MG63 (cell line): ENCODE measurements at regions not wholly inside any gene's neighbourhood (a gene's known extent, or its start where the extent isn't known, plus 50 kb on each side); places are given as distances from the start of the nearest gene placed in this dataset.

Experiments used
- DNase-seq: peaks from one replicate; pipeline ENCODE4 v3.0.0-alpha.2; 2020
- H3K27me3 ChIP-seq: fragments of 250-450 bp; sonication (Bioruptor Pico); 2 replicates; pipeline ENCODE4 v1.5.1; 2020; ENCODE audit warnings: mild to moderate bottlenecking, moderate library complexity
- H3K36me3 ChIP-seq: fragments of 250-450 bp; sonication (Bioruptor Pico); 2 replicates; pipeline ENCODE4 v1.5.1; 2020; ENCODE audit warnings: mild to moderate bottlenecking, moderate library complexity
- H3K4me3 ChIP-seq: fragments of 250-450 bp; sonication (Bioruptor Pico); 2 replicates; pipeline ENCODE4 v1.5.1; 2020; ENCODE audit warnings: mild to moderate bottlenecking, moderate library complexity
- H3K9me3 ChIP-seq: fragments of 250-450 bp; sonication (Bioruptor Pico); 2 replicates; pipeline ENCODE4 v1.5.1; 2020; ENCODE audit warnings: mild to moderate bottlenecking, moderate library complexity

GRCh38 chr15:79194386-79194785, 88.1 kb upstream of the ANKRD34C start:
- Histone ChIP-seq H3K36me3 (no peaks in the 10 kb centered on the region), H3K4me3 (no peak overlapping the region), H3K9me3 (no peaks in the 10 kb centered on the region), H3K27me3 (peaks cover 5% of the 10 kb centered on the region)
- no peak for DNase-seq

GRCh38 chr15:79193549-79193948, 89.0 kb upstream of the ANKRD34C start:
- Histone ChIP-seq H3K9me3 (no peaks in the 10 kb centered on the region), H3K4me3 (no peak overlapping the region), H3K36me3 (no peaks in the 10 kb centered on the region), H3K27me3 (no peaks in the 10 kb centered on the region; the same call in none of the 2 replicates)
- no peak for DNase-seq

GRCh38 chr15:79193103-79193502, 89.4 kb upstream of the ANKRD34C start:
- no peak for DNase-seq
- Histone ChIP-seq H3K36me3 (no peaks in the 10 kb centered on the region), H3K9me3 (no peaks in the 10 kb centered on the region), H3K27me3 (no peaks in the 10 kb centered on the region; the same call in none of the 2 replicates), H3K4me3 (no peak overlapping the region)

GRCh38 chr15:79192462-79193036, 90.0 kb upstream of the ANKRD34C start:
- Histone ChIP-seq H3K4me3 (no peak overlapping the region), H3K36me3 (no peaks in the 10 kb centered on the region), H3K27me3 (no peaks in the 10 kb centered on the region; the same call in none of the 2 replicates), H3K9me3 (no peaks in the 10 kb centered on the region)
- DNase-seq, result no peak

- no peak for DNase-seq
- Histone ChIP-seq H3K36me3 (no peaks in the 10 kb centered on the region), H3K27me3 (no peaks in the 10 kb centered on the region; the same call in 1 of the 2 replicates), H3K9me3 (no peaks in the 10 kb centered on the region), H3K4me3 (no peak overlapping the region)
Observed at GRCh38 chr15:79190093-79190492, 92.4 kb upstream of the ANKRD34C start.

GRCh38 chr15:79186616-79187015, 95.9 kb upstream of the ANKRD34C start:
- no peaks in the 10 kb centered on the region for H3K27me3 ChIP-seq
- no peaks in the 10 kb centered on the region for H3K9me3 ChIP-seq
- H3K36me3 ChIP-seq, result no peaks in the 10 kb centered on the region
- DNase-seq, result no peak
- H3K4me3 ChIP-seq, result no peak overlapping the region

GRCh38 chr15:79185199-79185598, 94.6 kb upstream of the RASGRF1 start:
- Histone ChIP-seq H3K9me3 (no peaks in the 10 kb centered on the region), H3K4me3 (no peak overlapping the region), H3K27me3 (no peaks in the 10 kb centered on the region), H3K36me3 (no peaks in the 10 kb centered on the region)
- DNase-seq, result no peak

- Histone ChIP-seq H3K27me3 (no peaks in the 10 kb centered on the region), H3K9me3 (no peaks in the 10 kb centered on the region), H3K36me3 (no peaks in the 10 kb centered on the region), H3K4me3 (no peak overlapping the region)
- peak; percentile 46 for DNase-seq
Observed at GRCh38 chr15:79184465-79184892, 93.9 kb upstream of the RASGRF1 start.

- no peaks in the 10 kb centered on the region for H3K36me3 ChIP-seq
- H3K9me3 ChIP-seq, result no peaks in the 10 kb centered on the region
- no peaks in the 10 kb centered on the region for H3K27me3 ChIP-seq
- no peak overlapping the region for H3K4me3 ChIP-seq
- DNase-seq, result no peak
Observed at GRCh38 chr15:79180318-79180717, 89.7 kb upstream of the RASGRF1 start.

- Histone ChIP-seq H3K4me3 (no peak overlapping the region), H3K27me3 (no peaks in the 10 kb centered on the region), H3K9me3 (no peaks in the 10 kb centered on the region), H3K36me3 (no peaks in the 10 kb centered on the region)
- no peak for DNase-seq
Observed at GRCh38 chr15:79179597-79179996, 89.0 kb upstream of the RASGRF1 start.

GRCh38 chr15:79179108-79179561, 88.6 kb upstream of the RASGRF1 start:
- no peaks in the 10 kb centered on the region for H3K36me3 ChIP-seq
- peak; percentile 48 for DNase-seq
- no peaks in the 10 kb centered on the region; the same call in 1 of the 2 replicates for H3K9me3 ChIP-seq
- H3K27me3 ChIP-seq, result no peaks in the 10 kb centered on the region
- no peak overlapping the region for H3K4me3 ChIP-seq

GRCh38 chr15:79178594-79178993, 88.0 kb upstream of the RASGRF1 start:
- Histone ChIP-seq H3K9me3 (no peaks in the 10 kb centered on the region; the same call in 1 of the 2 replicates), H3K36me3 (no peaks in the 10 kb centered on the region), H3K4me3 (no peak overlapping the region)

GRCh38 chr15:79176151-79176550, 85.6 kb upstream of the RASGRF1 start:
- H3K27me3 ChIP-seq, result no peaks in the 10 kb centered on the region
- no peaks in the 10 kb centered on the region for H3K36me3 ChIP-seq
- H3K9me3 ChIP-seq, result no peaks in the 10 kb centered on the region; the same call in 1 of the 2 replicates
- no peak overlapping the region for H3K4me3 ChIP-seq
- DNase-seq, result no peak

More at GRCh38 chr15:79178594-79178993, 88.0 kb upstream of the RASGRF1 start:
- DNase-seq, result no peak
- H3K27me3 ChIP-seq, result no peaks in the 10 kb centered on the region

- H3K4me3 ChIP-seq, result no peak overlapping the region
- DNase-seq, result no peak
- no peaks in the 10 kb centered on the region for H3K36me3 ChIP-seq
- H3K9me3 ChIP-seq, result no peaks in the 10 kb centered on the region; the same call in 1 of the 2 replicates
- no peaks in the 10 kb centered on the region for H3K27me3 ChIP-seq
Observed at GRCh38 chr15:79172801-79173460, 82.4 kb upstream of the RASGRF1 start.

- no peak for DNase-seq
- no peaks in the 10 kb centered on the region for H3K27me3 ChIP-seq
- no peaks in the 10 kb centered on the region; the same call in 1 of the 2 replicates for H3K9me3 ChIP-seq
- no peak overlapping the region for H3K4me3 ChIP-seq
- H3K36me3 ChIP-seq, result no peaks in the 10 kb centered on the region
Observed at GRCh38 chr15:79172032-79172481, 81.5 kb upstream of the RASGRF1 start.

- Histone ChIP-seq H3K9me3 (no peaks in the 10 kb centered on the region; the same call in 1 of the 2 replicates), H3K4me3 (no peak overlapping the region), H3K27me3 (no peaks in the 10 kb centered on the region), H3K36me3 (no peaks in the 10 kb centered on the region)
- no peak for DNase-seq
Observed at GRCh38 chr15:79171320-79172031, 80.9 kb upstream of the RASGRF1 start.

GRCh38 chr15:79170256-79170664, 79.7 kb upstream of the RASGRF1 start:
- Histone ChIP-seq H3K4me3 (peak overlapping the region; percentile 4; the same call in 1 of the 2 replicates), H3K9me3 (no peaks in the 10 kb centered on the region; the same call in 1 of the 2 replicates), H3K27me3 (no peaks in the 10 kb centered on the region), H3K36me3 (no peaks in the 10 kb centered on the region)
- peak; percentile 82 for DNase-seq
